GM18498 (cell line): ENCODE measurements at regions not wholly inside any gene's neighbourhood (a gene's known extent, or its start where the extent isn't known, plus 50 kb on each side); places are given as distances from the start of the nearest gene placed in this dataset.
"Not testable (repeated sequence)": the region's sequence is repeated elsewhere in the genome, so short reads cannot be mapped to it uniquely, and the experiment has no call there.

ENCODE experiments used
- ATAC-seq: cut with Tn5 transposase; IDR thresholded peaks from one replicate; pipeline ENCODE4 v1.9.1; 2021; ENCODE audit warnings: mild to moderate bottlenecking, moderate library complexity; ENCODE audit not compliant: unreplicated experiment

DNA sequence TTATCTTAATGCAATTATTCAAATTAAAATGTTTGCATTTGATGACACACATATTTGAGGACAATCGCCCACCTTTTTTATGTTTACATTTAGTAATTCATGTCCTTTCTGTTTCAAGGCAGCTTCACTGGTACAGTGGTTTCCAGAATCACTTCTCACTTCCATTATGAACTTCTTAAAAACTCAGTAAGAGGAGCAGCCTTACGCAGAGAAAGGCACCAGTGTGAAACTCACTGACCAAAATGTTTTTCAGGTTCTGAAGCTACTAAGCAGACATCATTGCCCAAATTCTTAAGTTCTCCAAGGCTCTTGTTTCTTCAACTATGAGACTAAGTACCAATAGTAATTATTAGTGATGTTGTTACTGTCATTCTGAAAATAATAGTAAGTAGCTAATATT, 353.1 kb upstream of the CXADR start:
- ATAC-seq: no peak

DNA sequence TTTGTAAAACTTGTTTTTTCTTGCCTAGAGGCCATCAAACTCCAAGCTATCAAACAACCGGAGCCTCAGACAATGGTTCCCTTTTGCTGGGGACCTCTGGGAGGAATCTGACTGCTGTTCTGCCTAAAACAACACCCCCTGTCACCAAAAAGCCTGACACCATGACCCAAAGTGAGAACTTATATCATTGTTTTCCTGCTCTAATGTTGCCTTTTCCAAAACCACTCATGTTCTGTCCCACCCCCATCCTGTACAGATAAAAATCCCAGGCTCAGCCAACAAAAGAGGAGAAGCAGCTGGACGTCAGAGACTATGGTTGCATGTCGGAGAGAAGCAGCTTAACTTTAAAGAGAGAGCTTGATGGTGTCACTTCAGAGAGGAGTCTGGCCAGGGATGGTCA, 327.2 kb upstream of the CXADR start:
- ATAC-seq: no peak

DNA sequence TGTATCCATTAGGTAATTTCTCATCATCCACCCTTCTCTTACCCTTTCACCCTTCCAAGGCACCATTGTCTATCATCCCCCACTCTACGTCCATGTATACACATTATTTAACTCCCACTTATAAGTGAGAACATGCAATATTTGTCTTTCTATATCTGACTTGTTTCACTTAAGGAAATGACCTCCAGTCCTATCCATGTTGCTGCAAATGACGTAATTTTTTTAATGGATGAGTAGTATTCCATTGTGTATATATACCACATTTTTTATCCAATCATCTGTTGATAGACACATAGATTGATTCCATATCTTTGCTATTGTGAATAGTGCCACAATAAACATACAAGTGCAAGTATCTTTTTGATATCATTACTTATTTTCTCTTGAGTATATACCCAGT, 322.9 kb upstream of the CXADR start:
- no peak for ATAC-seq

DNA sequence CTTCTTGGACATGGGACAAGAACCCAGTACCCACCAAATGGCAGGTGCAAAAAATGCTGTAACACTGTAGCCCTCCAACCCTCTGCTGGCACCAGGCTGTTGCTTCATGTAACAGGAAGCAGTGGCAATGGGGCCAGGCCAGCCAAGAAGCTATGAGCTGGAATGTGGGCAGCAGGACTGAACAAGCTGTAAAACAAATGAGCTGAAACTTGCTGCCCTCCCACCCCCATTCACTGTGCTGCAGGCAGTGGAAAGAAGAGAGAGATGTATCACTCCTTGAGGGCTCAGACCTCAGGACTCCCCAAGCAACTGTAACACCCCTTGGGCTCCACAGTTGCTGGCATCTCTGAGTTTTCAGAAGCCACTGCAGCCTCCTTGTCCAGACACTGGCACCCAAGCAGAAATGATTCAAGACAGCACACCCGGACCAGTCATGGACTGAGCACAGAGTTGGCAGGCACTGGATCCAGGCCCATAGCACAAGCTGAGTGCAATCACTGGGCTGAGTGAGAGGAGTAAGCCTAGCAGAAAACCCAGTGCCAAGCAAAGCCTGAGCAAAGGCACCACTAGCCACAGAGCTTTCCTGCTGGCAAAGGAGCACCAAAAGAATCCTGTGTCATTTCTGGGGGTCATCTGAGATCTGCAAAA, 321.4 kb upstream of the CXADR start:
- no peak for ATAC-seq

DNA sequence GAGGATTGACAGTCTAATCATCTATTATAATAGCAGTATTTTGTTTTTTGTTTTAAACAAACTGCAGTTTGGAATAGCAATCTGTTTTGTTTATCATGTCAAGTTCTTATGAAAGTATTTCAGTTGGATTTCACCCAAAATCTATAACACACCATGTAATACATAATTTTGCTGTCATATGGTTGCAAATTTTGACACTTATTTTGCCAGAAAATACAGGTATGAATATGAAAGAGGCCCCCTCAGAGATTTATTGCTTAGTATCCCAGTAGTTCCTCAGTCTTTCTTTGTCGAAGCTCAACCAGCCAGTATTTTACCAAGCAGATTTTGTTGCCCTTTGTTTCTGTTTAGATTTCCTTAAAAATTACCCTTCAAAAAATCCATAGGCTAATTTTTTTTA, 317.5 kb upstream of the CXADR start:
- ATAC-seq: no peak

DNA sequence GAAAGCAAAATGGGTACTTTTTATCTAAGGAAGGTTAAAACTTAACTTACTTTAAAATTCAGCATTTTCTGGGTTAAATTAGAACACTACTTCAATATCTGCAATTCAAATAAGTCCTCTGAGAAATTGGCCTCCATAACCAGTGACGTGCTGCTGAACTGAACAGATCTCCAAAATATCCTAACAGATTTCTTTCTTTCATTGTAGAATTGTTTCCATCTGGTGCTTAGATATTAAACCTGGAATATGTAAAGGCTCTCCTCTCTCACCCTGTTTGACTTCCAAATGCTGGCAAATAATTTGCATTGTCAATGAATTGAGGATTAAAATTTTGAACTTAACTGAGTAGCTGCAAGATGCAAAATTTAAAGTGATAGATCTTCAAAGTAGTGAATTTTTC, 316.9 kb upstream of the CXADR start:
- ATAC-seq: no peak

DNA sequence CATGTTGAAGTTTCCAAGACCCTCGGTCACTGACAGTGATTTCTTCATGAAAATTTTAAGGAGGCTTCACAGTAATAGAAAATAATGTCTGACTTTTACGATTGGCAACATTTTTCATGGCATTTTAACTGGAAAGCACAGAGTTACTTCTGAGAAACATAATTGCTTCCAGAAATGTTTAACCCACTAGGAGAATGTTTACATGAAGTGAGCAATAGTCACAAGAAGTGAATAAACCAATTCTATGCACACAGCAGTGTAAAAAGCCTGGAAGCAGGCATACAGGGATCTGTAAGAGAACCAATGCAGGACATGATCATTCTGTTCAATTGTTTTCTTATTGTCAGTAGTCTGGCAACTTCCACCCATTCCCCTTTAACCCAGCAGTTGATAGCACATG, 316.2 kb upstream of the CXADR start:
- no peak for ATAC-seq

DNA sequence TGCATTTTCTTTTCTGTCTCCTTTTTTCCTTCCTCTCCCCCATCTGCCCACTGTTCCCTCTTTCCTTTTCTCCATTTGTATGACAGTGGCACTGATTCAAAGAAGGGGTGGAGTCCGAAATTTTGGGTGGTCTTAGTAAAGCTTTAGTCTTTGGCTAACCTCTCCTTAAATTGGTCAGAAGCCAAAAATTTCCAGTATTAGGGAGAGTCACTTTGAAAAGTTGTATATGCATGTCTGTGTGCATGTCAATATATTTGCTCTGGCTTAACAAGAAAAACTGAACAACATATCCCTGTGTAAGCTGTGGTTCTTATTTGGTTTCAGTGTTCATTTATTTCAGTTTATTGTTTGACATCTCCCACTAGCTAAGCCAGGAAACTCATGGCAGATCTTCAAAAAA, 314.8 kb upstream of the CXADR start:
- no peak for ATAC-seq

DNA sequence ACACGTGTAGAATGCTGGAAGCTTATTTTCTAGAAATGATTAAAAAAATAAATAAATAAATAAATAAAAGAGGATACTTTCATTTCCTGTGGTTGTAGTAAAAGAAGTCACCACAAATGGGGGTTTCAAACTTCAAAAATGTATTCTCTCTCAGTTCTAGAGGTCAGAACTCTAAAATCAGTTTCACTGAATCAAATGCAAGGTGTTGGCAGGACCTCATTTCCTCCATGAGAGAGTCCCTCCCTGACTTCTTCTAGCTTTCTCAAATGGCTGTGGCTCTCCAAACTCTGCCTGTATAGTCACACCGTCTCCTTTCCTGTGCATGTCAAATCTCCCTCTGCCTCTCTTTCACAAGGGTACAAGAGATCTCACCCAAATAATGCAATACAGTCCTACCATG, 312.6 kb upstream of the CXADR start:
- no peak for ATAC-seq

DNA sequence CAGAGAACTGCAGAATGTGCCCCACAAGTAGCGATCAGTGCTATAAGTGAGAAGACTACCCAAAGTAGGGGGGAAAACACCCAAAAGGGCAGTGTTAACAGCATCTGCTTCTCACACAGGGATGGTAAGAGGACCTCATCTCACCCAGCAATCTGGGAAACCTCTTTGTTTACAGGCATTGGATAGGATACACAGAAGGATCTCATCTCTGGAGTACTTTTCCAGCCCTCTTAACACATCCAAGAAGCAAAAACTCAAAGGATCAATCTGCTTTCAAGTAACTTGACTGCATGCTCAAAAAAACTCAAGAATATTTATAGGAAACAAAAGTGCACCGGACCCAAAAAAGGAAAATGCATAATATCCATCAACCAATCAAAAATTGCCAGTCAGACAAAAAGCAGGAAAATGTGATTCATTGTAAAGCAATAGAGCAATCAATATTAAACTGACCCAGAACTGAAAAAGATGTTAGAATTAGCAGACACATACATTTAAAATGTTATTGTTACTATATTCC, 311.0 kb upstream of the CXADR start:
- no peak for ATAC-seq

DNA sequence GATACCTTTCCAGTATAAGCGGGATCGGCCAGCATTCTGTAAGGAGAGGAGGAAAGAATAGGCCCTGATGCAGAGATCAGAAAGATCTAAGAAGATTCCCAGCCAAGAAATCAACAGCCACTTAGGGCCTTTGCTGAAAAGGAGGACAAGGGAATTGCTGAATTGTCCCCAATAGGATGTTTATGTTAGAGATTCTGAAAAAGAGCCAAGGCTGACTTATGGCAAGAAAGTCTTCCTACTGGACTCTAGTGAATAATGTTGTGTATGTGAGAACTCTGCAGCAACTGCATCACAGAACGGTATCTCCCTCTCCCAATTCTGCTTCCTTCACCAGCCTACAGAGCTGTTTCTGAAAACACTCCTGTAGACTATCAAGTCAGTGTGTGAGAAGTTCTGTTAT, 298.0 kb upstream of the CXADR start:
- no peak for ATAC-seq

DNA sequence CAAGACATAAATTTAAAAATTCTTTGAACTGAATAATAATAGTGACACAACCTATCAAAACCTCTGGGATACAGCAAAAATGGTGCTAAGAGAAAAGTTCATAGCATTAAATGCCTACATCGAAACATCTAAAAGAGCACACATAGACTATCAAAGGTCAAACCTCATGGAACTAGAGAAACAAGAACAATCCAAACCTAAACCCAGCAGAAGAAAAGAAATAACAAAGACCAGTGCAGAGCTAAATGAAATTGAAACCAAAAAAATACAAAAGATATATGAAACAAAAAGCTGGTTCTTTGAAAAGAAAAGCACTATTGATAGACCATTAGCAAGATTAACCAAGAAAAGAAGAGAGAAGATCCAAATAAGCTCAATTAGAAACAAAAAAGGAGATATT, 293.8 kb upstream of the CXADR start:
- not testable (repeated sequence) for ATAC-seq

DNA sequence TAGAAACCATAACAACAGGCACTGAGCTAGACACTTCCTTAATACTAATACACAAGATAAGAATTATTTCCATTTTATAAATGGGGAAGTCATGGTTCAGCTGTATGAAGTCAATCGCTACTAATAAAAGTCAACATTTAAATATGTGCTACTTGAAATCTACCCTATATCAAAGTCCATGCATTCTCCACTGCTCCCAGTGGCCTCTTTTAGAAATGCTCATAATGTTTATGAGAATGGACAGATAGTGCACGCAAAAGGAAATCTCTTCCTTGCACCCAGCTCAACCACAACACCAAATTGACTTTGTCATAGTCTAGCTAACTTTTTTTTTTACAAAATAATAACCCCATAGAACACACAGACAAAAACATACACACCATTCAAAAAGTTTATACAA, 281.7 kb upstream of the CXADR start:
- no peak for ATAC-seq

DNA sequence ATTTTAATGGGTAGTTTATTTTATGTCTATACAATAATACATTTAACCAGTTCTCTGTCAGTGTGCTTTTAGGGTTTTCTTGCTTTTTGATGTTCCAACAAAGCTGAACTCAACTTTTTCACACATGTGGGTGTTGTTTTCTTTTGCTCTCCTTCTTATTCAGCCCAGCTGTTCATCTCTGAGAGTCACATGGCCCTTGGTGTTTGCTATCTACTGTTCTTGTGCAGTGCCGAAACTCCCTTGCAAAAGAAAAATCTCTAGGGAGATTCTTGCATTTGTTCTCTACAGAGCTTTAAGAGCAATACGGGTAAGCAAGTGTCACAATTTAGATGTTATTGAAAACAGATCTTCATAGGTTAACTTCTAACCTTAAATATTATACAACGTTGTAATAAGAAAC, 281.1 kb upstream of the CXADR start:
- ATAC-seq: no peak

DNA sequence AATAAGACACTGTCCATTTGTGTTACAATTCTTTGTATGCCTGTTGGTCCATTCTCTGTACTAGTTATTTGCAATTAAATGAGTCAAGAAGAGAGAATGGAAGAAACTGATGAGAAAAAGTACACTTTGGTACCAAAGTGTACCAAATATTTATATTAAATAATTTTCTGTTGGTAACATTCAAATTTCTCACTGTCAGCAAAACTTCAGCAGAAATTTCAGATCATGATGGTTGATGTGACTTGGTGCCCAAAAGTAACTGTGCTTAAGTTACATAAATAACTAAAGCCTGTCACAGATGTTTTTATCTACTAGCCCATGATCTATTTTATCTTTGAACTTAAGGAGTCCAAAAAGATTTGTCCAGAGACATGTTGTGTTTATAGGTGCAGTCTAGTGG, 274.4 kb upstream of the CXADR start:
- no peak for ATAC-seq

DNA sequence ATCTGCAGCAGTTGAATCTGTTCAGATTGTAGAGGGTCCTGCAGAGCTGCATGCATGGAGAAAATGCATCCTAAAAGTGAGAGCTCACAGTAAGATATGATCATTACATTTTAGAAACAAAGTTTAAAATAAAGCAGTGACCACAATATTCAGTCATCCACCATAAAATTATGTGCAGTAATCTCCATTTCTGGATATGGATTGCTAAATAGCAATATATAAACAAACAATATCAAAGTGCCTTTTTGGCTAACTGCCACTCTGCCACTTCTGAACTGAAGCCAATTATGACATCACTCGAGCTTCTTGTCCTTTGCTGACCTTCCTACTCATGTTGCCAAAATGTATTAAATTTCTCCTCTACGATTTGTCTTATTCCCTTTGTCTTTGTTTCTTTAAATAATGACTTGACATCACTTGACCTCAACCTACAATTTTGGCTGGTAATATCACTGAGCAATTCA, 262.0 kb upstream of the CXADR start:
- ATAC-seq: no peak

DNA sequence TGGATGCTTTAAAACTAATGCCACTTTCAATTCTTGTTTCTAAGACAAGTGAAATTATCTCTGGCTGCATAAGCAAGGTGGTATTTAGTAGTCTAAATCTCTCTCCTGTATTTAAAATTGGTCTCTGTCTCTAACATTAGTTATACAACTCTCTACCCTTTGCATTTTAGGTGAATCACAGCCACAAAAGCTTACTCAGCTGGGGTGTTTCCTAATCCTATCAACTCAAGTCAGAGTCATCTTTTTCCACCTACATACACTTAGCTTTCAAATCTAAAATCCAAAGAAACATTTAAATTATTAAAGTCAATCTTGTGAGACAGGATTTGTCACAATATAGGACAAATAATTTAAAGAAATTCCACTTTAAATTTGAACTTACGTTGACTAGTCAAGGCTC, 255.1 kb upstream of the CXADR start:
- no peak for ATAC-seq

DNA sequence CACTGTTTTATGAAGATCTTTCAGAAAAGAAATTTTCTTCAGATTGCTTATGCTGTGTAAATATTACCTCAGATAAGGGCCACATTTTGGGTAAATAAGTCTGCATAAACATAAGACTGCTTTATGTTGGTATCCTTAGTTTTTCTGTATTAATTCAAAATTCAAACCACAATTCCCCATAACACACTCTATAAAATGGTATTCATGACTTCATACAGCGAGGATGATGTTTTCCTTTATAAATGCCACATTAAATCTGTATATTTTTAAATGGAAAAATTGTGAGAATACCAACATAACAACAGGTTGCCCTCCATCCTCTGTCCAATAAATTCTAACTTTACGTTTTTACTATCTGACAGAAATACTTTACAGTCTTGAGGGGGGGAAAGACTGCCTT, 248.7 kb upstream of the CXADR start:
- no peak for ATAC-seq

DNA sequence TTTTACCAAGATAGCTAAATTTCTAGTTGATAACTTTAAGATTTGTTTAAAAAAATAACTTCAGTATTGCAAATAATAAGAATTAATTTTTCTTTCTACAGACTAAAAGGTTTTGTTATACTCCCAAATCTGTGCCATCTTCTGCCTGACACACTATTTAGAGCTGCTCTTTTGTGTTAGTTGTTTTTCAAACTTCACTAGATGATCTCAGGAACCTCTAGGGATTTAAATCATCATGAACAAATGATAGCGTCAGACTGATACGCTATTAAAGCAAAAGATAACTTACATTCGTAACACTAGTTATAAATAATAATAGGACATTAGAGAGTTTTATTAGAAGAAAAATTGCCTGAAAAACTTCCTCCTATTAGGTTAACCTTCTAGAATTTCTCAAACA, 243.1 kb upstream of the CXADR start:
- ATAC-seq: no peak

DNA sequence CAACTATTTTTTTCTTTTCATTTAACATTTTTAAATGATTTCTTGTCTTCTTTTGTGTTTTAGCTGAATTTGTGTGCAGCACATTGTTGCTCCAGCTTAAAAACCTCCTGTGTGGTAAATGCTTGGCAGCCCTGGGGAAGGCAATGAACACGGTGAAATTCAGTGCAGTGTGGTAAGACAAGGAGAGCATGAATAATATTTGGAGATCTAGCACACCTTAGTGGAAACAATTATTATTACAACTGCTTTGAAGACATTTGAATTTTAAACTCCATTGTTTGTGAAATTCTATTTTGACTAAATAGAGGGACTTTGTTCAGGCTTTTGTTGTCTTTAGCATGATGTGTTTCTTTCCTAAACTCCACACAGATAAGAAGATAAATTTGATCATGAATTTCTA, 242.6 kb upstream of the CXADR start:
- no peak for ATAC-seq

DNA sequence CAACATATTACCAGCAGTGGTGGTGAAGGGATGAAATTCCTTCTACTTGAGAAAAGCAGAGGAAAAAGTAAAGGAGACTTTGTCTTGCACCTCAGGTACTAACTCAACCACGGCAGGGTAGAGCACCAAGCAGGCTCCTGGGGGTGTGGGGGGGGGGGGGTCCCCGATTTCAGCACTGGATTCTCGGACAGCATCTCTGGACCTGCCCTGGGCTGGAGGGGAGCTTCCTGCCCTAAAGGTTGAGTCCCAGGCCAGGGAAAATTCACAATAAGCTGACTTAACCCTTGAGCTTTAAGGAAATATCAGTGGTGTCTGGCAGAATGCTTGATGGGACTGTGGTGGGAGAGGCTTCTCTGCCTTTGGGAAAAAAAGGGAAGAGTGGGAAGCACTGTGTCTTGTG, 233.2 kb upstream of the CXADR start:
- no peak for ATAC-seq

DNA sequence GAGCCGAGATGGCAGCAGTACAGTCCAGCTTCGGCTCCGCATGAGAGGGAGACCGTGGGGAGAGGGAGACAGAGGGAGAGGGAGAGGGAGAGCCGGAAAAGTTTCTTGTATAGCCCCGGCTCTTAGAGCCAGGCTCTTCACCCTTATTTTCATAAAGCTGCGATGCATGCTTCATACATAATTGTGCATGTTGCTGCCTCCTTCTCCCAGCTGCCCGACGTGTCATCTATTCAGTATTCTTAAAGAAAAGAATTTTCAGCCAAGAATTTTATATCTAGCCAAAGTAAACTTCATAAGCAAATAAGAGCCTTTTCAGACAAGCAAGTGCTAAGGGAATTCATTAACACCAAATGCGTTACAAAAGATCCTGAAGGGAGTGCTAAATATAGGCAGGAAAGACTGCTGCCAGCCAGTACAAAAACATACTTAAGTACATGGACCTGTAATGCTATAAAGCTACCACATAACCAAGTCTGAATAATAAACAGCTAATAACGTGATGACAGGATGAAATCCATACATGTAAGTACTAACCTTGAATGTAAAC, 219.8 kb upstream of the CXADR start:
- ATAC-seq: not testable (repeated sequence)

DNA sequence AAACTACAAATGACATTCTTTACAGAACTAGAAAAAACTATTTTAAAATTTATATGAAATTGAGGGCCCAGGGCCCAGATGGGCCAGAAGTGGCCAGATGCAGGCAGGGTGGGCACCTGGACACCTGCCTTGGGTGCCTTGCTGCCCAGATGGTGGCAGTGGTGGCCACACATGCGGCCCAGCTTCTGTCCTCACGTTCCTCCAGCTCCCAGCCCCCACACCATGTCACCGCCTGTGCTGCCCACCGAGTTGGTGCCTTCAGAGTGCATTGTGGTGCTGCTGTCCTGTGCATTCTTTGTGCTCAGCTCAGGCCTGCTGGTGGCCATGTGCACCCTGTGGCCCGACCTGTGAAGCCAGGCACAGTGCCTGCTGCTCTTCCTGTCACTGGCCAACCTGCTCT, 216.8 kb upstream of the CXADR start:
- no peak for ATAC-seq
